H9 (cell line): ENCODE measurements at regions not wholly inside any gene's neighbourhood (a gene's known extent, or its start where the extent isn't known, plus 50 kb on each side); places are given as distances from the start of the nearest gene placed in this dataset.

Experiments
- DNase-seq: peaks from one replicate; pipeline ENCODE4 v3.0.0-alpha.2; 2017
- H2AFZ ChIP-seq: one replicate; pipeline ENCODE4 v1.6.1; 2013; ENCODE audit warnings: mild to moderate bottlenecking, low read length, control low read depth, moderate library complexity
- H2AK5ac ChIP-seq: 2 replicates; pipeline ENCODE4 v1.6.1; 2013; ENCODE audit warnings: low read length, control low read depth, mixed read lengths; ENCODE audit not compliant: insufficient read length
- H2BK120ac ChIP-seq: one replicate; pipeline ENCODE4 v1.6.1; 2013; ENCODE audit warnings: low read depth, mild to moderate bottlenecking, low read length, control low read depth, inconsistent platforms; ENCODE audit not compliant: poor library complexity, severe bottlenecking
- H2BK12ac ChIP-seq: 2 replicates; pipeline ENCODE4 v1.6.1; 2013; ENCODE audit warnings: low read length, control low read depth, mixed read lengths, low read depth; ENCODE audit not compliant: insufficient read length
- H2BK15ac ChIP-seq: 2 replicates; pipeline ENCODE4 v1.6.1; 2013; ENCODE audit warnings: low read depth, low read length, control low read depth
- H2BK20ac ChIP-seq: one replicate; pipeline ENCODE4 v1.6.1; 2013; ENCODE audit warnings: low read depth, mild to moderate bottlenecking, low read length, control low read depth, inconsistent platforms; ENCODE audit not compliant: poor library complexity, severe bottlenecking
- H2BK5ac ChIP-seq: 2 replicates; pipeline ENCODE4 v1.6.1; 2013; ENCODE audit warnings: low read length, control low read depth, mixed read lengths; ENCODE audit not compliant: insufficient read length
- H3K14ac ChIP-seq: 2 replicates; pipeline ENCODE4 v1.6.1; 2013; ENCODE audit warnings: low read length, control low read depth; ENCODE audit not compliant: insufficient read depth
- H3K18ac ChIP-seq: 2 replicates; pipeline ENCODE4 v1.6.1; 2013; ENCODE audit warnings: low read depth, mild to moderate bottlenecking, mixed read lengths, low read length, control low read depth; ENCODE audit not compliant: insufficient read length
- H3K23ac ChIP-seq: 2 replicates; pipeline ENCODE4 v1.6.1; 2013; ENCODE audit warnings: low read length, control low read depth, mixed read lengths, low read depth; ENCODE audit not compliant: insufficient read length
- H3K23me2 ChIP-seq: 2 replicates; pipeline ENCODE4 v1.6.1; 2013; ENCODE audit warnings: low read depth, mild to moderate bottlenecking, mixed read lengths, low read length, control low read depth; ENCODE audit not compliant: insufficient read length, poor library complexity, severe bottlenecking
- H3K27ac ChIP-seq: 2 replicates; pipeline ENCODE4 v1.5.1; 2013; ENCODE audit warnings: low read length, control low read depth, mixed read lengths, low read depth; ENCODE audit not compliant: insufficient read length
- H3K27me3 ChIP-seq: 2 replicates; pipeline ENCODE4 v1.6.1; 2013; ENCODE audit warnings: low read length, control low read depth, inconsistent platforms; ENCODE audit not compliant: insufficient read depth
- H3K4ac ChIP-seq: 2 replicates; pipeline ENCODE4 v1.6.1; 2013; ENCODE audit warnings: low read depth, mild to moderate bottlenecking, control low read depth, inconsistent platforms, low read length, moderate library complexity
- H3K4me1 ChIP-seq: 2 replicates; pipeline ENCODE4 v1.6.1; 2013; ENCODE audit warnings: low read length, control low read depth, inconsistent platforms; ENCODE audit not compliant: insufficient read depth
- H3K4me2 ChIP-seq: 2 replicates; pipeline ENCODE4 v1.6.1; 2013; ENCODE audit warnings: low read length, control low read depth, mixed read lengths; ENCODE audit not compliant: insufficient read length, insufficient read depth
- H3K56ac ChIP-seq: 2 replicates; pipeline ENCODE4 v1.6.1; 2013; ENCODE audit warnings: low read depth, mild to moderate bottlenecking, mixed read lengths, low read length, control low read depth; ENCODE audit not compliant: insufficient read length
- H3K79me1 ChIP-seq: 2 replicates; pipeline ENCODE4 v1.6.1; 2013; ENCODE audit warnings: low read depth, mild to moderate bottlenecking, moderate library complexity, low read length, control low read depth, inconsistent platforms; ENCODE audit not compliant: insufficient read depth, poor library complexity, severe bottlenecking
- H3K79me2 ChIP-seq: 2 replicates; pipeline ENCODE4 v1.6.1; 2013; ENCODE audit warnings: low read length, control low read depth, inconsistent platforms; ENCODE audit not compliant: insufficient read depth
- H3K9ac ChIP-seq: 2 replicates; pipeline ENCODE4 v1.6.1; 2013; ENCODE audit warnings: low read length, control low read depth, mixed read lengths; ENCODE audit not compliant: insufficient read length; ENCODE audit errors: extremely low read depth
- H3K9me3 ChIP-seq: one replicate; pipeline ENCODE4 v1.6.1; 2013; ENCODE audit warnings: low read depth, low read length, inconsistent platforms; ENCODE audit not compliant: control insufficient read depth
- H3T11ph ChIP-seq: one replicate; pipeline ENCODE4 v1.6.1; 2013; ENCODE audit warnings: mild to moderate bottlenecking, low read length, control low read depth, inconsistent platforms
- H4K20me1 ChIP-seq: one replicate; pipeline ENCODE4 v1.6.1; 2013; ENCODE audit not compliant: control insufficient read depth, insufficient read length, insufficient read depth
- H4K5ac ChIP-seq: 2 replicates; pipeline ENCODE4 v1.6.1; 2013; ENCODE audit warnings: low read depth, mild to moderate bottlenecking, mixed read lengths, low read length, control low read depth; ENCODE audit not compliant: insufficient read length
- H4K8ac ChIP-seq: replicated peaks from 2 replicates; pipeline ENCODE4 v1.6.1; 2013; ENCODE audit warnings: low read length, control low read depth, mixed read lengths, low read depth; ENCODE audit not compliant: insufficient read length
- H4K91ac ChIP-seq: 2 replicates; pipeline ENCODE4 v1.6.1; 2013; ENCODE audit warnings: low read depth, mild to moderate bottlenecking, moderate library complexity, mixed read lengths, low read length, control low read depth; ENCODE audit not compliant: insufficient read length
- H3K27ac Mint-ChIP-seq, 3 experiments: 2 replicates in 2 of 3; 3 replicates in 1 of 3; pipeline ENCODE4 v1.8.0; 2020 to 2021; ENCODE audit warnings: mixed read lengths in 3 of 3, mild to moderate bottlenecking in 1 of 3, moderate library complexity in 1 of 3
- H3K27me3 Mint-ChIP-seq: 2 replicates; pipeline ENCODE4 v1.8.0; 2021; ENCODE audit warnings: low read depth, mild to moderate bottlenecking, moderate library complexity, mixed read lengths
- H3K36me3 Mint-ChIP-seq, 3 experiments: 2 replicates in 2 of 3; 3 replicates in 1 of 3; pipeline ENCODE4 v1.8.0; 2020 to 2021; ENCODE audit warnings: low read depth in 3 of 3, mixed read lengths in 3 of 3; ENCODE audit not compliant: insufficient read depth in 1 of 3
- H3K4me1 Mint-ChIP-seq, 2 experiments: 2 replicates each; pipeline ENCODE4 v1.8.0; 2020; ENCODE audit warnings: mixed read lengths in 2 of 2
- H3K4me3 Mint-ChIP-seq, 2 experiments: 2 replicates in 1 of 2; 3 replicates in 1 of 2; pipeline ENCODE4 v1.8.0; 2020 to 2021; ENCODE audit warnings: mild to moderate bottlenecking in 2 of 2, mixed read lengths in 2 of 2, moderate library complexity in 1 of 2
- H3K9me3 Mint-ChIP-seq, 2 experiments: 2 replicates in 1 of 2; 3 replicates in 1 of 2; pipeline ENCODE4 v1.8.0; 2020; ENCODE audit warnings: mild to moderate bottlenecking in 2 of 2, mixed read lengths in 2 of 2, moderate library complexity in 1 of 2
- WGBS: extraction: QIAGEN DNeasy Blood & Tissue Kit; methylation state at CpG from one replicate; pipeline ENCODE4 v1.1.7; 2013; ENCODE audit warnings: missing lambda C conversion rate, low lambda C conversion rate, mixed read lengths; ENCODE audit not compliant: insufficient read length; ENCODE audit errors: extremely low coverage; 5-methylcytosine and 5-hydroxymethylcytosine counted together
- TF ChIP-seq, protein P1 (sequence below): fragments of 200-600 bp; sonication (generic); conservative IDR thresholded peaks from 3 replicates; pipeline ENCODE4 v1.8.0; 2021; ENCODE audit warnings: antibody characterized with exemption, mild to moderate bottlenecking

DNA sequence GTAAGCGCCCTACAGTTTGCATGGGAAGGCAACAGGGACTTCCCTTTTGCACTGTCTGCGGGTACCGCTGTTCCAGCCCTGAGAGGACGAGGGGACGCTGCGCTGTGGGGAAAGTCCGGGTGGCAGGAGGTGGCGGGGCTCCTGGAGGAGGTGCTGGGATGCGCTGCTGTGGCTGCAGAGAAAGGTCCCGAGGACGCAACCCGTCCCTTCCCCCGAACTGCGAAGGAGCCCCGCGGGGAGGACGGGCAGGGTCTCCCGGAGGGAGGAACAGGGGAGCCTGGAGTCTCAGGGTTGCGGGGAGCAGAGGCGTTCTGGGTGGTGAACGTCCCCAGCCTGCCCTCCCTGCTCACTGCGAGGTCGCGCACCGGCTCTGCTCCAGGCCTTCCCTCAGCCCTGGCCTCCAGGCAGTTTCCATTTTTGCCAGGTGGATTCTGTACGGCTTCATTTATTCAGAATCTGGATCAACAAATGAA lies 91.6 kb downstream of the CXCL12 start:
- peaks cover 12% of the 10 kb centered on the region; the same call in 1 of the 2 replicates for H3K4me1 ChIP-seq
- H3K9me3 ChIP-seq, result no peaks in the 10 kb centered on the region
- peak overlapping the region; percentile 94 for H3K14ac ChIP-seq
- H2BK120ac ChIP-seq, result no peak overlapping the region
- no peak overlapping the region for H2BK5ac ChIP-seq
- H3K18ac ChIP-seq, result no peak overlapping the region
- no peak overlapping the region for H3K23ac ChIP-seq
- H3K79me1 ChIP-seq, result no peaks in the 10 kb centered on the region
- WGBS, result no CpG with 5 or more reads among the region's 26 CpGs
- no peak overlapping the region for H2BK12ac ChIP-seq
- peaks cover 5% of the 10 kb centered on the region for H3K23me2 ChIP-seq
- no peaks in the 10 kb centered on the region for H4K20me1 ChIP-seq
- DNase-seq, result no peak
- H2BK20ac ChIP-seq, result no peak overlapping the region
- H4K91ac ChIP-seq, result no peak overlapping the region
- H3K56ac ChIP-seq, result no peak overlapping the region
- H4K8ac ChIP-seq, result no peak overlapping the region
- H3K9me3 Mint-ChIP-seq, result no peaks in the 10 kb centered on the region
- H3K4ac ChIP-seq, result no peak overlapping the region
- H3K36me3 Mint-ChIP-seq, result no peaks in the 10 kb centered on the region
- H2BK15ac ChIP-seq, result no peak overlapping the region
- peak overlapping the region; percentile 80 for H3K4me2 ChIP-seq
- H3K27ac ChIP-seq, result no peak overlapping the region
- H3K27ac Mint-ChIP-seq, result no peak overlapping the region
- H3K27me3 ChIP-seq, result no peaks in the 10 kb centered on the region; the same call in 1 of the 2 replicates
- peak overlapping the region; percentile 8 for H3K9ac ChIP-seq
- H3T11ph ChIP-seq, result no peak overlapping the region
- peaks cover 6% of the 10 kb centered on the region for H3K27me3 Mint-ChIP-seq
- no peak overlapping the region for H4K5ac ChIP-seq
- H3K4me1 Mint-ChIP-seq, result peaks cover 22 to 24% of the 10 kb centered on the region in 2 experiments
- no peaks in the 10 kb centered on the region for H3K79me2 ChIP-seq
- TF ChIP-seq, protein P1, sequence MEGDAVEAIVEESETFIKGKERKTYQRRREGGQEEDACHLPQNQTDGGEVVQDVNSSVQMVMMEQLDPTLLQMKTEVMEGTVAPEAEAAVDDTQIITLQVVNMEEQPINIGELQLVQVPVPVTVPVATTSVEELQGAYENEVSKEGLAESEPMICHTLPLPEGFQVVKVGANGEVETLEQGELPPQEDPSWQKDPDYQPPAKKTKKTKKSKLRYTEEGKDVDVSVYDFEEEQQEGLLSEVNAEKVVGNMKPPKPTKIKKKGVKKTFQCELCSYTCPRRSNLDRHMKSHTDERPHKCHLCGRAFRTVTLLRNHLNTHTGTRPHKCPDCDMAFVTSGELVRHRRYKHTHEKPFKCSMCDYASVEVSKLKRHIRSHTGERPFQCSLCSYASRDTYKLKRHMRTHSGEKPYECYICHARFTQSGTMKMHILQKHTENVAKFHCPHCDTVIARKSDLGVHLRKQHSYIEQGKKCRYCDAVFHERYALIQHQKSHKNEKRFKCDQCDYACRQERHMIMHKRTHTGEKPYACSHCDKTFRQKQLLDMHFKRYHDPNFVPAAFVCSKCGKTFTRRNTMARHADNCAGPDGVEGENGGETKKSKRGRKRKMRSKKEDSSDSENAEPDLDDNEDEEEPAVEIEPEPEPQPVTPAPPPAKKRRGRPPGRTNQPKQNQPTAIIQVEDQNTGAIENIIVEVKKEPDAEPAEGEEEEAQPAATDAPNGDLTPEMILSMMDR, result no peak
- H3K4me3 Mint-ChIP-seq, result no peak overlapping the region
- H2AFZ ChIP-seq, result peak overlapping the region; percentile 86
- no peak overlapping the region for H2AK5ac ChIP-seq
